ENCODE measurements at regions not wholly inside any gene's neighbourhood (a gene's known extent, or its start where the extent isn't known, plus 50 kb on each side); places are given as distances from the start of the nearest gene placed in this dataset.

DNA sequence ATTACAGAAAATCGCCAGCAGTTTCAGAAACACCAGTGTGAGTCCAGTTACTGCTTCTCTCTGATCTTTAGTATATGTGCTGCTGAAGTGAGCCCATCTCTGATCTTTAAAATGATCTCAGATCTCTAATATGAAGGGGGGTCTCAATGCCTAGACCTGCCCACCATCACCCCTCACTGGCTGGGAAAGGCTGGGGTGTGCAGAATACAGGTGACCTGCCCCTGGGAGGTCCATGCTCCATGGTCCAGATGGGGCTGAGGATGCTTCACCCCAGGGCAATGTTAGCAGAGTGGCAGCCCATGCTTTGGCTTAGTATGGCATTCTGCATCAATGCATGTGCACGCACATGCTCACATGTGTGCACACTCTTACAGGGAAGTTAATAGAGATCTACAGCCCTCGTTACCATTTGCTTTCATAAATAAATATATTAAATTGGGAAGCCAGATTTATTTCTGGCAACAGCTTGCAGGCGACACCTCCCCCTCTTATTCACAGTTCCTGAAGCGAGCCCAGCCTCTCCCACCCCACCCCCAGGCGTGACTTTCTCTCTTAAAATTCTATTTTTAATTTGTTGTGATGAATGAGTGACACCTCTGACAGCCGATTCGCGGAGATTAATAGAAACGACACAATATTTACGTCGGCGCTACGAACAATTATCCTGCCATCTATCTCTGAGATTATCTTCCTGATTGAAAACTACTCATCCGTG lies 104.7 kb upstream of the ESRRB start:
- TF ChIP-seq POLR2AphosphoS5 (IDR thresholded peaks at IDR 0.05; ENCODE audit: low read depth, low read length) (no peak), POLR2A (IDR thresholded peaks at IDR 0.05; ENCODE audit: low read depth, low read length) (no peak)
